ENCODE measurements at regions not wholly inside any gene's neighbourhood (a gene's known extent, or its start where the extent isn't known, plus 50 kb on each side); places are given as distances from the start of the nearest gene placed in this dataset.

DNA sequence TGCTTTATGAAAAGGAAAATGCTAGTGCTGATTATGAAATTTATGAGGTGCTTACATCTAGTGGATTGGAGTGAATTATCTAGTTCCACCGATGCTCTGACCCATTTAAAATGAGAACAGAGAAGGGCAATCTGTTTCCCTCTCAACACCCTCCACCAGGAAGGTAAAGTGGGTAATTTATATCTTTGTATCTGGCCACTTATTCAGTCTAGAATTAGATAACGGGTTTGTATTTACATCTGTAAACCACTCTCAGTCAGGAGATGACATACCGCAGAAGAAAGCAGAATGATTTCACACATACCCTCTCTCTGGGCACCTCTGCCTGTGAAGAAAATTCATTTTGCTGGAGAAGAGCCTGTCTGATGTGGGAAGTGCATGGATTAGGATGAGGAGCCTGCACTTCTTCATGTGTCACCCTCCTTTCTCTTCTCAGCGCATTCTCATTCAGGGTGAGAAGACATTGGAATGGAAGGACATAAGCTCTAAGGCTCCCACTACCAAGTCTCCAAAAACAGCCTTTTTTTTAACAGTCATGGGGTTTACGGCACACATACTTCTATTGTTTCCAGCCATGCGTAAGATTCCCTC, 646.7 kb upstream of the SALL1 start:
- DNase-seq (ENCODE audit: low spot score), result no peak

DNA sequence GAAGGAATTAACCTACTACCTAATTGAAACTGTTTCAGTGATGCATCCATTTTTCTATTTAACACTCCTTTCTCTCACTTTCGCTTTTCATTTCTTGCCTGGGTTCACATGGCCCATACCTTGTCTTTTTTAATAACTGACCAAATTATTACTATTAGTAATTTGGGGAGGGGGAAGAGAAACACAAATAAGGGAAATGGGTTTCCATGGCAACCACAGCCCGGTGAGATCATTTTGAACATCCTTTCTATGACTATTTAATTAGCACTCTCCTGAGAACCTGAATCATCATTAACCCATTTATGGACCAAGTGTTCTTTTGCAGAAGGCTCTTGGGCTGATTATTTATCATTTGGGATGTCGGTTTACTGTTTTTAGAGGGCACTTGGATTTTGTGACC, 628.2 kb upstream of the SALL1 start:
- no peak for DNase-seq (ENCODE audit: low spot score)

DNA sequence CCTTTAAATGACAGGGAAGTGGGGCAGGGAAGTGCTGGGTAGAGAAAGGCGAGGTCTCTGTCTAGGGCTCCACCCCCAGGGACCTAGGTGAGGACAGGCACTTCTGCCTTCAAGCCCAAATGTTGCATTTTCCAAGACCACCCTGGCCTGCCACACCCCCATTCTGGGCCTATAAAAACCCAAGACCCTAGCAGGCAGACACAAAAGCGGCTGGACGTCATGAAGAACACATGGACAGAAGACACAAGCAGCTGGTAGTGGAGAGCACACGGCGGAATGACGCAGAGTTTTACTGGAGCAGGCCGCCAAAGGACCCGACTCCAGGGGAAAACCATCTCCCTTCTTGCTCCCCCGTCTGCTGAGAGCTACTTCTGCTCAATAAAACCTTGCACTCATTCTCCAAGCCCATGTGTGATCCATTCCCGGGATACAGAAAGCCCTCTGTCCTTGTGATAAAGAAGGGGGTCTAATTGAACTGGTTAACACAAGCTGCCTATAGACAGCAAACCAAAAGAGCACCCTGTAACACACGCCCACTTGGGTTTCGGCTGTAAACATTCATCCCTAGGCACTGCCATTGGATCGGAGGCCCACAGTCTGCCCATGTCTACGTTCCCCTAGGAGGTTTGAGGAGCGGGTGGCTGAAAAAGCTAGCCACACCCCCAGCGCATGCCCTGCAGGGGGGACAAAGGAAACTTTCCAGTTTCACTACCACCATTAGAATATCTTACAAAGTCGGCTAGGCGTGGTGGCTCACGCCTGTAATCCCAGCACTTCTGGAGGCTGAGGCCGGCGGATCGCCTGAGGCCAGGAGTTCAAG, 622.2 kb upstream of the SALL1 start:
- DNase-seq (ENCODE audit: low spot score), result no peak

DNA sequence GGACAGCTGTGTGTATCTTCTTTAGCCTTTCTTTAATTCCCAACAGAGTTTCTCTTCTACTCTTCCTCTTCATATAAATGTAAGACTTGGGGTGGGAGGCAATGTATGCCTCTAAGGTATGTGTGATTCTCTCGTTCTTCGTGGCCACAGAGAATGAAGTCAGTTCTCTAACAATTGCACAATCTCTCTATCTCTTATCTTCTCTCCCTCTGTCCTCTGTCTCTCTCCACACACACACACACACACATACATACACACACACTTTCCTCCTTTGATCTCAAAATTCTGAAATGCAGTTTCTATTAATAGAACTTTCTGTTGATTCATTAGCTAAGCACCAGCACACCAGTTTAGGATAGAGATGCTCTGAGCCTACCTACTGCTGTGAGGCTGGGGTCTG, 615.7 kb upstream of the SALL1 start:
- no peak for DNase-seq (ENCODE audit: low spot score)

DNA sequence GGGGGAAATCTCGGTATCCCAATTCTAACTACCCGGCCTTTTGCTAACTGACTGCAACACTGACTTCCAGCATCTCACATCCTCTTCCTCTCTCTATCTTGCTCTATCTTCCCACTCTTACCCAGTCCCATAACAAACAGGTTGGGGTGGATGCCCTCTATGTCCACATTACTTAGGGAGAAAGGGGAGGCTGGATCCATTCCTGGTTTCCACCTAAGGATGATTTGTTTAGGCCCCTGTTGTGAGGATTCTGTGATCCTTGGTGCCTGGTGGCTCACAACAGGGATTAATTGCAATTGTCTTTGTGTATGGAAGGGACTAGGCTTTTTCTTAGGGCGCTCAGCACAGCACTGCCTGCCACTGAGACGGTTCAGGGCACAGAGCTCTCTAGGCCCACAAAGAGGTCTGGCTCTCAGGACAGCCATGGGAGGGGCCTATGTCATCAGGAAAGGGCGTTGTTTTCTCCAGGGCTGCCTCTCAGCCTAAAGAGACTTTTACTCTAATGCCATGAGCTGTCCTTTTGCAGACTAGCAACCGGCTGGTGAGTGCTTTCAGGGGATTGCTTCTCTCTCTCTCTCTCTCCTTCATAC, 612.1 kb upstream of the SALL1 start:
- no peak for DNase-seq (ENCODE audit: low spot score)

DNA sequence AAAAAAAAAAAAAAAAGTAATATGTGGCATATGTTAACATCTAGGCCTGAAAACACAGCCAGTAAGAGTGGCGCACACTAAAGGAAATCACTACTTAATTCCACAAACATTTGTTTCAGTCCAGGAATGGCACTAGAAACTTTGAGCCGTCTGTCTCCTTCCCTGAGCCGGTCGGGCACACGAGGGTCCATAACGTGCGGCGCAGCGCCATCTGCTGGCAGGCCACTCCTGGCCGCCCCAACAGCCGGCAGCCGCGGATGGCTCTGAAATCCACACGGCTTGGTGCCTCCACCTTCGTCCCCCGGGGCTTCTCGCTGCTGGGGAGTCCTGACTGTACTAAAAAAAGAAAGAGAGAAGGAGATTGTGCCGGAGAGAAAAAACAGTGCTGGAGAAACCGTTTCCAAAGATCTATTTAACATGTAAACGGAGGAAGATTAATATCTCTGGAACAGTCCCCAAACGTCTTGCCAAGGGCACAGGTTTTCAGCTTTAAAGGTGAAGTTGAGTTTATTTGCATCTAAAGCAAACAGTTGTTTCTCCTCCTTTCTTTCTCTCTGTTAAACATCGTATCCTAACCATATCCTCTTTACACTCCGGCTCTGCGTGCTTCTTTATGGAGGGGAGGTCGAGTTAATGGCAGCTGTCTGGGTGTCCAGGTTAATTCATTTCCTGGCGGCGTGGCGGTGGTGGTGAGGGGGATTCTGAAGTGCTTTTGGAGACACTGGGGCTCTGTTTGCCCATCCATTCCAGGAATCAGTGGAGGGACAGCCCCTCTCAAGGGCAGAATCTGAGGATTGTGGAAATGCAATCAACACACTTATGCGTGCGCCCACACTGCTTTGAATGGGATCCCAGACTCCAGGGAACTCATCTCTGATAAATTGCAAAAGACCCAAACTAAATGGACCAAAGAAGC, 611.3 kb upstream of the SALL1 start:
- DNase-seq (ENCODE audit: low spot score), result peak; percentile 77

DNA sequence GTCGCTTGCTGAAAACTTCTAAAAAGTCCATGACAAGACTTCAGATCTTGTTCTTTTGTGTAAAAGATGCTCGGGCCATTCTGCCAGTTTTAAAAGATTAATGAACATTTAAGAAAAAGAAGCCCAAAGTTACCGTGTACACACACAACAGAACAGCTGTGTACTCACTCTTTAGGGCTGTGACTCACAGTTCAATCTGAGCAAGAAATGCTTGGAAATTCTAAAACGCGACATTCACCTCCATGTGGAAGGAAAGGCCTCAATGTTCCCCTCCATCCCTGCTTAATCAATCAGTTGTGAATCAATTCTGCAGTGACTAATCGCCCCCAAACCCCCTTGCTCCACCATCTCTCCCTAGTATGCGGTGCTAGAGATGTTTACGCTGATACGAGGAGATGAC, 609.9 kb upstream of the SALL1 start:
- DNase-seq (ENCODE audit: low spot score), result no peak

DNA sequence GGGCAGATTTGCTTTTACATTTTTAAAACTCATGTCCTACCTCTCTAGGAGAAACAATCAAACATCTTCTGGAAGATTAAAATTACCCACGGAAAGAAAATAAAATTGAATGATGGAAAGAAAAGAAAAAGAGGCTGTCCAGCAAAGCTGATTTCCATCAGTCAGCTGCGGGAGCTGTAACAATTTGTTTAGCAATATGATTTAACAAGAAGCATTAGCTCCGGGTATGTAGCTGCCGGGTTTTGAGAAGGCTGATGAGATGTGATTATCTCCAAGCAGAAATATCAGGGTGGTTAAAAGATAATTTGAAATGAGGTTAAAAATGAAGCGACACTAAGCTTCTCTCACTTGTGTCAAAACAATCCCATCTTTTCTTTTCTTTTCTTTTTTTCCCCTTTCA, 608.9 kb upstream of the SALL1 start:
- no peak for DNase-seq (ENCODE audit: low spot score)

DNA sequence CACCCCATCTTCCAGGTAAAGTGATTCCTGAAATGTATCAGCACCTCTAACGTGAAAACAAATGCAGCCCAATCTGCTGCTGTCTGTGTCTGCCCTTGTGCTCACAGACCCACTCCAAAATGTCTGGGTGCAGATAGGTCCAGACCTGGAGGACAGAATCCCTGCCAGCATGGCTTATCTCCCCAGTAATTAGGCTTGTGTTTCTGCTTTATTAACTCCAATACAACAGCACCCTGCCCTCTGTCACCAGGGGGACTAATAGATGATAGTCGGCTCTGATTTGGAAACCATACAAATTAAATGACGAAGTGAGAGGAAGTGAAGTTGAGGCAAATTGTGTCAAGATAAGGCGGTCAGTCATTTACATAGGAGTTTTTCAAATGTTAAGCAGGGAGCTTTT, 608.3 kb upstream of the SALL1 start:
- no peak for DNase-seq (ENCODE audit: low spot score)

DNA sequence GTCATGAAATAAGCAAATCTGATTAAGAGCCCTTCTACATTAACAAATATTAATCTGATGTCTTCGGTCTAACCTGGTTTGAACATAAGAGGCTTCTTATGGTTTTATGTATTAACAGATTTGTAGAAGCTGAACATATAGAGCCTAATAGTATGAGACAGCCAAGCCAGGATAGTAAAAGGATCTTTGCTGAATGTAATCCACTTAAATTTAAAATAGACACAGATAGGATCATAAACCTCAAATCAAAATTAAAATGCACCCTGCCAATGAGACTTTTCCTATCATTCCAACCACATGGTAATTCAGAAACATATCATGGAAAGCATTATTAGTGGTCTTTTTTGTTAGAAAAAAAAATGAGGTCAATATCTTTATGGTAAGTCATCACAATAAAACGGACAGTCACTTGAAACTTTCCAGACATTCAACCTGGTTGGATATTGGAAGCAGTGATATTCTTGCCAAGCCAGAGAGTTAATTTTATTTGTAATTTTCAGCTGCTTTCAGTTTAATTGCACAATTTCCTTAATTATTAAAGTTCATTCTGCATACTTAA, 606.9 kb upstream of the SALL1 start:
- DNase-seq (ENCODE audit: low spot score), result no peak

DNA sequence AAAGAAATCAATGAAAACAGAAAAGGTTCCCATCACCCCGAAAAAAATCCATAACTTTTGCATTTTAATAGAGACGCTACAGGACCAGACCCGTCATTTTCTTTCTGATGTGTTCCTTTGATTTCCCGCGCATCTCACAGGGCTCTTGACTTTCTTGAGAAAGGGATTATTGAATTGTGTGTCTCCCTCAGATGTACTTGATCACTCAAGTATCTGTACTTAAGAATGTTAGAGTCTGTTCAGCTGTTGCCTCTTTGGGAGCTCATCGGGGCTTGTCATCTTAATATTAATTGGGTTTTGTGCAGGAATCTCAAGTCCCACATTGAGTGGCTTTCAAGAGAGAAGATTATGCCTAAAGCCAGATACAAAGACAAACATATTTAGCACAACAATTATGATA, 606.4 kb upstream of the SALL1 start:
- no peak for DNase-seq (ENCODE audit: low spot score)

DNA sequence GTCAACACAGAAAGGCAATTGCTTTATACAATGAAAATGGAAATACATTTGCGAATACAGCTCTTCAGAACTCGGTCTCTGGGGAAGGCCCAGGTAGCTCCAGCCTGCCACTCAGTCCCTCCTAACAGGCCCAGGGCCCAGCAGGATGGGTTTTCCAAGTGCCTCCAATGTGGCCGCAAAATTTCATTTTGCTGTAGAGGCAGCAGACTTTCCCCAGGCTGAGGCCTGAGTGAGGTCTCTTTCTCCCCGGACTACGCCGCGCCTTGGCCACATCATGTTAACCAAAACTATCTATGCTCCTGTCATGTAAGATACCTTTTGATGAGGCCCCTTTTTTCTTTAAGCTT, 606.0 kb upstream of the SALL1 start:
- no peak for DNase-seq (ENCODE audit: low spot score)

DNA sequence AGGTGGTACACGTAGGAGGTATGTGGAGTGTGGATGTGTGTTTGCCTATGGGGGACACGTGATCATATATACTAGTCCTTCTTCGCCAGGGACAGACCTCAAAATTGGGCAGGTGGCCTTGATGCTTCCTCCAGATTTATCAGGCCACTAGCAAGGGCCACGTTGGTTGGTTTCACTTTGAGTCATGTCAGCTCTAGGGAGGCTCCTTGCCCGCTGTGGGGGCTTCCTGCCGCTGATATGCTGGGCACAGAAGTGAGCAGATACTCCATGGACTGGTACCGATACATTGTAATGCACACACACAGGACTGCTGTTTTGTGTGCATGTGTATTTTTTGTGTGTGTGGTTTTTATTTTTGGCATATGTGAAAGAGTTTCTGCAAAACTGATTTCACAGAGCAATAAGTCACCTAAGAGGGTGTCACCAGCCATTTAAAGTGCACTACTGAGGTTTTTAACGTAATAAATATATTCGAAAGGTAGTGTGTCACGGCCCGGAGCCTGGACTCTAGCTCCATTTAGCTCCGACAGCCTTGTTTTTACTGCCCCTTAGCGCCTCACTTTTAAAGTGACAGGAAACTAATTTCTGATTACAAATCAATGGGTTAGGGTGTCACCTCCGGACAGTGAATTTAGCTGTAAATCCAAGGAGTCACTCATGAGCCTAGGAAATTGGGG, 605.5 kb upstream of the SALL1 start:
- no peak for DNase-seq (ENCODE audit: low spot score)

DNA sequence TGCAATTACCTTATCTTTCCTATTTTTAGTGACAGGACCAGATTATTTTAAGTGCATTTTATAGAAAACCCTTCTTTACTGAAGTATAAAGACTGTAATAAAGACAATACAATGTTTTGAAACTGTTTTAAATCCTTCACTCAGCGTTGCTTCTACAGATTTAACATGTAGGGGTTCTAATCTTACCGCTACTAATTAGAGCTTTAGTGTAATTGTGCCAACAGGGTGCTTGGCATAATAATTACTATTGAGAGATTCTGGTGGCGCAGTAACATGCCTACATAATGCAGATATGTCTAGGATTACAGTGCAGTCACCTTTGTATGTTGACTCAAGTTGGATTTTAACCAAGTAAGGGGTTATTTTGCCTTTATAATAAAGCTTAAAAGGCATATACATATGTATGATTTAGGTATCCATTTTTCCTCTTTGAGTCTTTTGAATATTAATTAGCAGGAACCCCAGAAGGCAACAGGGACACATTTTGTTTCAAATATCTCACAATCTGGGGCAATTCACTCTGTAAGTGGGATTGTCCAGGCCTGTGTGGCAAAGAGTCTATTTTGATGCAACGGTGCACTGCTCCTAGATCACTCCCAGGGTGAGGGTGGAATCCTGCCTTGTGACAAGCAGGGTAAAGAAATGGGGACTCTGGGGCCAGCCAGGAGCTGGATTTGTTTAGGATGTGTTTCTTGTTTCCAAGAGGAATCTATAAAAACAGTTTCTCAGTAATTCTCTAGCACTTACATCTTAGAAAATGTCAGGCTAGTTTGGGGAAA, 604.7 kb upstream of the SALL1 start:
- no peak for DNase-seq (ENCODE audit: low spot score)

DNA sequence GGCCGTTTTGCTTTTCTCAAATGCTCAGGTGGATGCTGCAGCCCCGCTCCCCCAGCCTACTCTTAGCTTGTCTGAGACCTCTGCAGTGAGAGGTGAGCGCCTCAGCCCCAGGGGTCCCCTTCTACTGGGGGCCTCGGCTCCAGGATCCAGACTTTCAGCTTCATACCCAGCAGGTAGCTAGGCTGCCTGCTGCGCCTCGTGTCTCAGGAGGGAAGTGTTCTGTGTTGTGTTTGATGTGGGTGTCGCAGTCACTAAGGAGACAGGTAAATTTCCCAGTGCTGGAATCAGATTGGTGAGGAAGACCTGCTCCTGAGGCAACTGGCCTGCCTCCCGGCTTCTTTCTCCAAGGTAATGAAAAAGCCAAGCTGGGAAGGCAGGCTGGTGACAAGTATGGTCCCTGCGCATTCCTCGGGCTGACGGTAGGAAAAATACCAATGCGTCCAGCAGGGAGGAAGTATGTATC, 604.0 kb upstream of the SALL1 start:
- no peak for DNase-seq (ENCODE audit: low spot score)

DNA sequence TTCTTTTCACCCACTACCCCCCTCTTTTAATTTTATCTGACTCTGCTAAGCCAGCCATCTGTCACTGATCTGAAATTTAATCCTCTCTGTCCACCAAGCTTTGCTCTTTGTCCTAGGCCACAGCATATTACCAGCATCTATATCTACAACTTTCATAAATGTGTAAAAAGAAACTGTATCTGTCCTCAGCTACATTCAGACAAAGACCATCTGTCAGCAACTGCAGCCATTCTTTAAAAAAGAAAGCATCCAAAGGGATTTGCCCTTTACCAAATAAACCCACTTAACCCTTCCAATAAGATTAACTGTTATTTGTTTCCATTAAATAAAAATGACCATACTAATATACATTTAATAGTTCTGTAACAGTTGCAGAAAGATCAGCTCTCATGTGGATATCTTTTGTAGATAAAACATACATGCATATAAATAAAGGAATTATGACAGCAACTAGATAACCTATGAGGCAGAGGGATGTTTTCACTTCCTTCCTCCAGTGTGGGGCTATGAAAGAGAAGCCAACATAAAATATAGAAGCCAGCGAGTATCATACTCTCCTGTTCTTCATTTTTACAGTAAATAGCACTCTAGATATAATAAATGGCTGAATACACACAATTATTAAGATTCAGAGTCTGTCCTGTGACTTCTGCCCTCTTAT, 602.5 kb upstream of the SALL1 start:
- no peak for DNase-seq (ENCODE audit: low spot score)

DNA sequence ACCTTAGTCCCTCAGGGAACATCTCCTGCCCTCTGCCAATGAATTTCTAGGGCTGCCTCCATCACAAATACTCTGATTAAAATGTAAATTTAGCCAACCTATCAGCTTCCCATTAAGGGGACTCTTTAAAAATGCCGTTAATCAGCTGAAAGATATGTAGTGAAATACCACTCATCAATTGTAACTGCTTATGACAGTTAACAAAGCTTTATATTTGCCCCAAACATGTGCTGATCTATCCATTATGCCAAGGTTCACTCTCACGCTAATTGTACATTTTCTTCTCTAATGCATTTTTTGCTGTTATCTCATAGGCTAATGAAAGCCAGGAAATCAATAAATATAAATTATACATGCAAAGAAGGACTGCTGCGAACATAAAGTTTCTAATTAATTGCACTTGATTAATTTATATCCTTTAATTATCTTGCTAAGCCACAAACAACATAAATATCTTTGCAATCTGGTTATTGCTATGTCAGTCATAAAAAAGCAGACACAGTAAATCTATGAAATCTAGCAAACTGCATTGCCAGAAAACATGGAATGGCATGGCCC, 601.4 kb upstream of the SALL1 start:
- no peak for DNase-seq (ENCODE audit: low spot score)

DNA sequence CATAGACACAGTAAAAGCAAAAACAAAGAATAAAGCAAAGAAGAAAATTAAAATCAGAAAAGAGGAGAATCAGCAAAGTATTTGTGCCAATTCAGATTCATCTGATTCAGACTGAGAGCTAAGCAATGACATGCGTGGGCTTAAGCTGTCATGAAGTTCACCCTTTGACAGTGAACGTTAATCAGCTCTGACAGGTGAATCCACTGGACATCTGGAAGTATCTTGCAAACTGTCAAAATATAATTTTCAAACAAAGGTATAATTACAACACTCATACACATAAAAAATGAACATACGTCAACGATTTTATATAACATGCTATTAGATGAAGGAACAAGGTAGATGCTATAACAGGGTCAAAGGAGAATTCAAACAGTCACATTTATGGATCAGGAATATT, 596.3 kb upstream of the SALL1 start:
- DNase-seq (ENCODE audit: low spot score), result no peak

DNA sequence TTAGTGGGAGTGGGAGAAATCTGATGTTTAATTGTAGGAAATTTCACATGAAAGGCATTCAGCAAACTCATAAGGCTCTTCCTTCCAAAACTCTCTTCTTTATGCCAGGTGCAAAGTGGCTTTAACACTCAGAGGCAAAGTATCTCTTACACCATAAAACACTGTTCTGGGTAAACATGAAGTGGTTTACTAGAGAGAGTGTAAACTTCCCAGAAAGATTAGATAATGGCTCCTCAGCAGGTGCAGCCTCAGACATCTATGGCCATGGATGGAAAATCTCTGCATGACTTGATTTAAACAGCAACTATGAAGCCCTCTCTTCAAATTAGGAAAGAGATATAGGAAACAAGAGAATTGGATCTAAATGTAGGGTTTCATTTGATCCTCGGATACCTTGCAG, 583.1 kb upstream of the SALL1 start:
- no peak for DNase-seq (ENCODE audit: low spot score)

DNA sequence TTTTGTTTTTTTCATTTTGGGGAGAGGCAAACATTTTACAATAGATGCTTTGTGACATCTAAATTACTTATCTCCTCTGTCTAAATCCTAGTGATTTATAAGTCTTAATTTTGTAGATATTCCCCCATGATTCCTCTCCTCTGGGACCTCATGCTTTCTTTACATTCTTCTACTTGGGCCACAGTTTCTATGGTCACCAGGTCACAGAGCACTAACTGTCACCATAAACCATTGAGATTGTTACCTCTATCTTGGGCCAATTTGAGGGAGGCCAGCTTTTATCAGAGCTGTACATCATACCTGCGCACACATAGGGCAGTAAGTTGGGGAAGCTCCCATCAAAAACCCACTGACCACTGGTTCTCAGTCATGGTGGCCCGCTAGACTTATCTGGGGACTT, 582.1 kb upstream of the SALL1 start:
- DNase-seq (ENCODE audit: low spot score), result no peak
